Stimulated activated CD4-positive, alpha-beta T cell treated with anti-CD3 and anti-CD28 coated beads, Interleukin-1b, Interleukin-23, amount 100 ng/mL, for 1 hour (primary cell): ENCODE measurements at regions not wholly inside any gene's neighbourhood (a gene's known extent, or its start where the extent isn't known, plus 50 kb on each side); places are given as distances from the start of the nearest gene placed in this dataset.
A peak's percentile ranks its signal among the peaks of the same experiment; 100 is the strongest.
"Not testable (repeated sequence)": the region's sequence is repeated elsewhere in the genome, so short reads cannot be mapped to it uniquely, and the experiment has no call there.

Experiments
- DNase-seq, 2 donors: peaks; one replicate each; pipeline ENCODE4 v3.0.0-alpha.2; 2020; ENCODE audit warnings: low read depth in 2 of 2

GRCh38 chr22:22946131-22946530, 58.5 kb downstream of the IGLL5 start:
- DNase-seq = no peak

DNA sequence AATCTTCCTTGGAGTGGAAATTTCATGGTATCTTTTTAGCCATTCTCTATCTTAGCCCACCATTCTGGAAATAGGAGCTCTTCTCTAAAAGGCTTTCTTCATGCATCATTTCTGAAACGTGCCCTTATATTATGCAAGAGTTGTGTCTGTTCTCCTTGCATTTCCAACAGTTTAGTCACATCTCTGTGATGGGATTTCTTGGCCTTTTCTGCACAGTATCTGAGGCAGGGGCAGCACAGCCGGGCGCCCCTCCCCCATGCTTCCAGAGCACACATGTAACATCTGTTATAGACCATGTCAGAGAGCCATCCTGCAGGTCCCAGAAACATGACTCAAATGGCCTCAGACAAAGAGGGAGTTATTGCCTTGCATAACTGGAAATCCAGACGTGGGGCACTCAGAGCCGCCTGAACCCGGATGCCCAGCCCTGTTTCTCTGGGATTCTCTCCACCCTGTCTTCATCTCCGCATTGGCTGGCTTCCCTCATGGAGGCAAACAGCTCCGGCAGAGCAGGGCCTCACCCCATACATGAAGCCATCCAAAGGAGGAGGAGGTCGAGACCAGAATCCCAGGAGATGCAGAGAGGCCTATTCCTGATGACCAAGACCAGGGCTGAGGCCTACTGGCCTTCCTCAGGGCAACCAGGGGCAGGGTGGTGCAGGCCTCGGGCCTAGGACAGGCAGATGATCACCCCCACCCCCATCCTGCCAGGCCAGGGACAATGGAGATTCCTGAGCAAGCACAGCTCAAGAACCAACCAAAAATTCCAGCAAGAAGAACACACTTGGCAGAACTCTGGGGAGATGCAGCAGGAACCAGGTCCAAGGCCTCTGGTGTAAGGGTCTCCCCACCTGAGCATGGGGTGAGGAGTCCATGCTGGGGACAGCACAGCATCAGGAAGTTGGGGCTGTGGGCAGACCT, 61.3 kb downstream of the IGLL5 start:
- no peak for DNase-seq

GRCh38 chr22:22949953-22950352, 62.3 kb downstream of the IGLL5 start:
- no peak for DNase-seq

DNA sequence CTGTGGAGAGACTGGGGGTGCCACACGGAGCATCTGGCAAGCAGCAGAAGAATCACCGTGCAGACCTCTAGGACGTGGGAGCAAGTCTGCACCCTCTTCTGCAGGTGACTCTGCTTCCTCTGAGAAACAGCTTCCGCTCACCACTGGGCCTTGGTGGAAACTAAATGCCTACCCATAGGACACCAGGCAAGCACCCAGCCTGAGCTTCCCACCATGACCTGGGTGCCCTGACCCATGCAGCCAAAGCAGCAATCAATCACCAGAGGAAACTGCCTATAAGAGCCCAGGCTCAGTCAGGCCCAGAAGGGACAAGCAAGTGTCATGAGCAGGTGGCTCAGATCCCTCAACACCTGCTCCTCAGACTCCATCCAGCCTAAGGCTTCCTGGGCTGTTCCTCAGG, 63.4 kb downstream of the IGLL5 start:
- DNase-seq = no peak

DNA sequence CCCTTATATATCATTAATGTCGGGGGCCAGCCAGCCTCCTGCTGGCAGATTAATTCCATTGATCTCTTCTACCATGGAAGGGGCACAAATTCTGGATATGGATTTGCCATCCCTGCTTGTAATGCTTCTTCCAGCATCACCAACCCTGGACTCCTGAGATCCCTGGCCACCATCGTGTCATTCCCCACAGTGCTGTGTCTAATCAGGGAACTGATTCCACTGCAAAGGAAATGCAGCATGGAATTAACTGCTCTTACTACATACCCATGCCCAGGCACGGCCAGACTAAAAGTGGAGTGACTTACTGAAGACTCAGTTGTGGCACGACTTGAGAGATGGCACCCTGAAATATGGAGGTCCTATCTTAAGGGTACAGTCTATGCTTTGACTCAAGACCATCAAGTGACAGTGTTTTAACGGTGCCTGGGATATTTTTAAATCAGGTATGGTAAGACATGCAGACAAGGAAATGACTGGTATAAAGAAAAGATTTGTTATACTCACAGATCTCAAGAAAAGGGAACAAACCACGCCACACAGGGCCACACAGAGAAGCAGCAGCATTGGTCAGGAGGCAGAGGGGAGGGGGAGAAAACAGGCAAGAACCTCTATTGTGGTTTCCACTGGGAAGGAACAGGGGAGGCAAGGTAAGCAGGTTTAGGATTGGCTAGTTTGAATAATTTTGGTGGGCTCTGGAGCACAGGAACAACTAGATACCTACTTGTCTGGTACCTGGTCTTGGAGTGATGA, 65.1 kb downstream of the IGLL5 start:
- DNase-seq = no peak

DNA sequence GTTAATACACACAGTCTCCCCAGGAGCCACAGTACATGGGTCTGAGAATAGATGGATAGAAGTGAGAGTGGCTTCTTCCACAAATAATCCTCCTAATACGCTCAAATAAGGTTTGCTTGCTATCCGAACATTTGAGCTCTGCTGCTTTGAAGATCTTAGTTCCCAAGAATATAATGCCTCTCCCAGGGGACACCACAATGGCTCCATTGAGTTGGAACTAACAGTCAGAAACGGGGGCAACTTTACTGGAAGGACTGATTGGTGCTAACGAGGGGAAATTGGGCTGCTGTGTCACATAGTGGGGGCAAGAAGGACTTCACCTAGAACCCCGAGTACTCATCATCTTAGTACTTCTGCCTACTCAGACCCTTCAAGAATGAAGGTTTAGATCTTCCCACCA, 66.2 kb downstream of the IGLL5 start:
- no peak for DNase-seq

GRCh38 chr22:22954656-22955055, 67.0 kb downstream of the IGLL5 start:
- no peak for DNase-seq

GRCh38 chr22:22955276-22955798, 67.7 kb downstream of the IGLL5 start:
- no peak for DNase-seq

- DNase-seq = peak; percentile 30 to 32
These were observed 68.4 kb downstream of the IGLL5 start for GRCh38 chr22:22955866-22956535.

DNA sequence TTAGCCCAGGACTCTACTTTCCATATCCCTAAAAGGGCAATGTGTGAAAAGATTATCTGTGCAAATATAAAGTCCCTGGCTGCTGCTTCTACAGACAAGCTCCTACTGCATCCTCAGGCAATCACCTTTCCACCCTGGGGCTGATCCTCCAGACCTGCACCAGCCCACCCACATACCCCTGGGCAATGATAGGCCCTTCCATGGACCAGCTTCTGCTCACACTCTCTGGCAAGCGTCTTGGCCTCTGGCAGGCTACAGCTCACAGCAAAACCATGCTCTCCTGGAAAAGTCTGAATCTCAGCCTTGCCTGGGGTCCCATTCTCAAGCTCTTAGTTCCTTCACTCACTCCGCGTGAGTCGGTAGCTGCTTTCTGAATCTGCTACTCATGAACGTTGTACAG, 69.5 kb downstream of the IGLL5 start:
- no peak for DNase-seq

DNA sequence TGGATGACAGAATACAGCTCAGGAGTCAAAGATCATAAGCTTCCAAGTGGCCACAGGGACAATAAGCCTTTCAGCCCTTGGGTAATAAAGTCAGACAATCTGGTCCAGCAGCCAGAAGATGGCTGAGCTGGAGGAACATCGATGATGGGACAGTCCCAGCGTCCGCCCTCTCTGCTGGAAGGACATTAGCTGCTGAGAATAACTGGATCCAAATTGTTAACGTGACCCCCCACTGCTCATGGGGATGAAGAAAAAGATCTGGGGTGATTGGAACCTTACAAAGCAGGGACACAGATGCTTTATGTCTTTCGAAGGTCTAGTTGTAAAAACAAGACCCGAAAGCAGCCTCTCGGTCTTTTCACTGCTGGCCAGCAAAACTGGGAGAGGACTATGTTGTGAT, 71.0 kb downstream of the IGLL5 start:
- DNase-seq = no peak

DNA sequence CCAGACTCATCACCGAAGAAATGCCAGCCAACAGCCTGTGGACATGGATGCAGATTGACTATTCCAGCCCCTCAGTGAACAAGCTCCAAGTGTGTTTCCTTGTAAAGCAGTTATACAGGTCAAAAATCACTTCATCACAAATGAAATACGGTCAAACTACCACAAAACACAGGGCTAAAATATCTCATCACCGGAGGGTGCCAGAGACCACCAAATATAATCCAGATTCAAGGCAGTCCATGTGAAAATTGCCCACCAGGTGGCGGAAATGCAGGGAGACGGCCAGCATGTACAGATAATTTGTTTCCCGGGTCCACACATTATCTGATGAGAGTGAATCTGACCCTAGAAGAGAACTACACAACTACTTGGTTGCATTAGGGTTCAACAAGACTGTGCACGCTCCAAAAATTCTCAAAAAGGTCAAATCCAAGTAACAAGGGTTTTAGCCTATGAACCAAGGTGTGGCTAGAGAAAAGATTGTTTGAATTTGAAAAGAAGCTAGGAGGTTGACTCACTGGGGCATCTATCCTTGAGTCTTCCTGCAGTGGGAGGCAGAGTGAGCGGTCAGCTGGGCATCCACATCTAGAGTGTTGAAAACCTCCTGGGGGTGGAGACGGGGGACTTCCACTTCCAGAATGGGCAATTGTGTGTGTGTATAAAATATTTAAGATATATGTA, 71.7 kb downstream of the IGLL5 start:
- peak; percentile 32 to 48 for DNase-seq

DNA sequence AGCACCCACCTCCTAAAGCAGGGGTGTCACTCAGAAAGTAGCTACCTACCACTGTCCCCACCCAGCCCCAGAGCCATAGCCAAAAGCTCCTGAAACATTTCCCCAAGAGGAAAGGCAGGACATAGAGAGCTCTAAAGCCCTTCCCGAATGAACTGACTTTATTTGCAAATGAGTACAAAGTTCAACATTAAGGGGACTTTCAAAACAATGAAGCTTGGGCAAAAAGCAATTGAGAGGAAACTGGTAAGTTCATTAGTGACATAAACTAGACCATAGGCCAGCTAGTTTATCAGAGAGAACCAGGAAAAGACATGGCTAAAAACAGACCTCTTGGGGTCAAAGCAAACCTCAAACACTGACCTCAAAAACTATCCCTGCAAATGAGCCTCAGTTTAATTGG, 72.7 kb downstream of the IGLL5 start:
- DNase-seq = no peak

GRCh38 chr22:22961574-22961973, 74.0 kb downstream of the IGLL5 start:
- no peak for DNase-seq

DNA sequence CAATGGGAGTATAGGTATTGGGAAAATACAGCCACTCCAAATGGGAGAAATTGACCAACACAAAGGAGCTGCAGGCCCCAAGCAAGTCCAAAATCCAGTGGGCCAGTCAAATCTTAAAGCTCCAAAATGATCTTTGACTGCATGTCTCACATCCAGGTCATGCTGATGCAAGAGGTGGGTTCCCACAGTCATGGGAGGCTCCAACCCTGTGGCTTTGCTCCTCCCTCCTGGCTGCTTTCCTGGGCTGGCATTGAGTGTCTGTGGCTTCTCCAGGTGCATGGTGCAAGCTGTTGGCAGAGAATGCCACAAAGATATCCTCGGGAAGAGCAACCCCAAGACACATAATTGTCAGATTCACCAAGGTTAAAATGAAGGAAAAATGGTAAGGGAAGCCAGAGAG, 80.8 kb downstream of the IGLL5 start:
- no peak for DNase-seq

DNA sequence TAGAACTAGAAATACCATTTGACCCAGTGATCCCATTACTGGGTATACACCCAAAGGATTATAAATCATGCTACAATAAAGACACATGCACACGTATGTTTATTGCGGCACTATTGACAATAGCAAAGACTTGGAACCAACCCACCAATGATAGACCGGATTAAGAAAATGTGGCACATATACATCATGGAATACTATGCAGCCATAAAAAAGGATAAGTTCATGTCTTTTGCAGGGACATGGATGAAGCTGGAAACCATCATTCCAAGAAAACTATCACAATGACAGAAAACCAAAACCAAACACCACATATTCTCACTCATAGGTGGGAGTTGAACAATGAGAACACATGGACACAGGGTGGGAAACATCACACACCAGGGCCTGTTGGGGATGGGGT, 85.0 kb downstream of the IGLL5 start:
- not testable (repeated sequence) for DNase-seq

GRCh38 chr22:22973336-22973735, 85.7 kb downstream of the IGLL5 start:
- DNase-seq = no peak

DNA sequence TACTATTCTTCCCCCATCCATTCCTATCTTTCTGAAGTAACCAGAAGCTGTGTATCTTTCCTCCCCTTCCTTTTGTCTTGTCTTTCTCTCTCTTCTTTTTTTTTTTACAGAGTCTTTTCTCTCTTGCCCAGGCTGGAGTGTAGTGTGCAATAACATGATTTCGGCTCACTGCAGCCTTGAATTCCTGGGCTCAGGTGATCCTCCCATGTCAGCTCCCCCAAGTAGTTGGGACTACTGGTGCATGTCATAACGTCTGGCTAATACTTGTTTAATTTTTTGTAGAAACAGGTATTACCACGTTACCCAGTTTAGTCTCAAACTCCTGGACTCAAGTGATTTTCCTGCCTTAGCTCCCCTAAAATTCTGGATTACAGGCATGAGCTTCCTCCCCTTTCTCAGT, 86.5 kb downstream of the IGLL5 start:
- no peak for DNase-seq

GRCh38 chr22:22974795-22975580, 87.4 kb downstream of the IGLL5 start:
- no peak for DNase-seq

DNA sequence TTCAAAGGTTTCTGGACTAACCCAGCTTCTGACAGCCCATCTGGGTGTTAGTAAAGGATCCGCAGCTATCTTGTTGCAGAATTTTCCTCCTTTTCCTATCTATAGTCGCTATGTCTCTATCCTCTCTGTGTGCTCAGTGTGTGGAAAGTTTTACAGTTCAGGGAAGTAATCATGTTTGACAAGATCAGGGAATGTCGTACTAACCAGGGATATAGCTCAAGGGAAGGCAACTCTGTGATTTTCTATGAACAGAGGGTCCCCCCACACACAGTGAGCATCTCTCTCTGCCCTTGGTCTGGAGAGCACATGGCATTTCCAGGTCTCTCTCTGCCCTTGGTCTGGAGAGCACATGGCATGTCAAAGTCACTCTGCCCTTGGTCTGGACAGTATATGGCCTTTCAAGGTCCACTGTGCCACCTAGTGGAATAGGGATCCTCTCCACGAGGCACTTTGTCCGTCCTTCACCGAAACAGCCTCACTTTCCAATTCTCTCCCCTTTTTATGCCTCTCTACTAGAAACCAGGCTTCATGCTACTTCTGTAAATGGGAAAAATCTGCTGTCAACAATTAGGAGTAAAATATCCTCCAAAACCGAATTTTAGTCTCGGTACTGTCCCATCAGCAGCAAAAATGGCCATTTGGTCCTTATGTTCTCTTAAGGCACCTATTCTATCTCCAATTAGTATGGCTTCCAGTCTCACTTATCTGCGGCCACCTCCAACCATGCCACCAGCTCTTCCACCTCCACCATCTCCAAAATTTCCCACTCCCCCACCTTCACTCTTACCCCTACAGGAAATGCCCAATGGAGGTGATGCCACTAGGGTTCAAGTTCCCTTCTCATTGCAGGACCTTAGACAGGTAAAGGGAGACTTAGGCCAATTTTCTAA, 88.7 kb downstream of the IGLL5 start:
- no peak for DNase-seq
